Dendritic cell treated with granulocyte-macrophage colony-stimulating factor and Interleukin-4, amounts not matched to agents 40 ng/mL and 50 ng/mL, for 4 days (primary cell): ENCODE measurements at regions not wholly inside any gene's neighbourhood (a gene's known extent, or its start where the extent isn't known, plus 50 kb on each side); places are given as distances from the start of the nearest gene placed in this dataset.
"Not testable (repeated sequence)": the region's sequence is repeated elsewhere in the genome, so short reads cannot be mapped to it uniquely, and the experiment has no call there.

Experiments used
- H3K27ac Mint-ChIP-seq: one replicate; pipeline ENCODE4 v1.8.0; 2022; ENCODE audit warnings: mild to moderate bottlenecking, mixed read lengths
- H3K27me3 Mint-ChIP-seq: one replicate; pipeline ENCODE4 v1.8.0; 2022; ENCODE audit warnings: mild to moderate bottlenecking, mixed read lengths
- H3K36me3 Mint-ChIP-seq: one replicate; pipeline ENCODE4 v1.8.0; 2022; ENCODE audit warnings: low read depth, mixed read lengths
- H3K4me1 Mint-ChIP-seq: one replicate; pipeline ENCODE4 v1.8.0; 2022; ENCODE audit warnings: low read depth, mixed read lengths
- H3K4me3 Mint-ChIP-seq: one replicate; pipeline ENCODE4 v1.8.0; 2022; ENCODE audit warnings: mild to moderate bottlenecking, moderate library complexity, mixed read lengths
- H3K9me3 Mint-ChIP-seq: one replicate; pipeline ENCODE4 v1.8.0; 2022; ENCODE audit warnings: mixed read lengths
- intact Hi-C: fragments of 100-400 bp; cut with micrococcal nuclease; formaldehyde crosslinking; loops from one replicate; pipeline ENCODE4 v1.15.0; 2022

DNA sequence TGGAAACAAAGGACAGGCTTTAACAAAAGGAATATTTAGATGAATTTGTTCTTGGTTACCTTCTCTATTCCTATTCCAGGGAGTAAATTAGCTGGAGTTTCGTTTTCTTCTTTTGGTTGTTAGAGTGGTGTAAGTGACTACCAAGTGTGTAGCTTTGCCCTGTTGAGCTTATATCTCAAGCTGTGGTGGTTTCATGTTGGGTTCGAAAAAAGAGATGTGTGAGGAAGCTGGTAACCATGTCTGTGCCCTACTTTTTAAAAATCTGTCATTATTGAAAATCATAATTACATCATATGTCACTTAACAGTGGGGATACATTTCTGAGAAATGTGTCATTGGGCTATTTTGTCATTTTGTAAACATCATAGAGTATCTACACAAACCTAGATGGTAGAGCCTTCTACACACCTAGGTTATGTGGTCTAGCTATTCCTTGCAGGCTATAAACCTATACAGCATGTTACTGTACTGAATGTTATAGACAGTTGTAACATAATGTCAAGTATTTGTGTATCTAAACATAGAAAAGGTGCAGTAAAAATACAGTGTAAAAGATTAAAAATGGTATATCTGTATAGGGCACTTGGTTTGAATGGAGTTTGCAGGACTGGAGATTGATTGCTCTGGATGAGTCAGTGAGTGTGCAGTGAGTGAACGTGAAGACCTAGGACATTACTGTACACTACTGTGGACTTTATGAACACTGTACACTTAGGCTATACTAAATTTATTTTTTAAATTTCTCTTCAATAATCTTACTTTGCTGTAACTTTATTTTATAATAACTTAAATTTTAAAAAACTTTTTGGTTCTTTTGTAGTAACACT lies 90.4 kb downstream of the SEPTIN7 start:
- no peaks in the 10 kb centered on the region for H3K27me3 Mint-ChIP-seq
- H3K36me3 Mint-ChIP-seq: peaks cover 45% of the 10 kb centered on the region
- H3K27ac Mint-ChIP-seq: no peak overlapping the region
- no peaks in the 10 kb centered on the region for H3K9me3 Mint-ChIP-seq
- intact Hi-C loops: no loop called here
- peaks cover 21% of the 10 kb centered on the region for H3K4me1 Mint-ChIP-seq
- no peak overlapping the region for H3K4me3 Mint-ChIP-seq

GRCh38 chr7:35893649-35894048 lies 92.8 kb downstream of the SEPTIN7 start:
- Mint-ChIP-seq H3K36me3 (peaks cover 36% of the 10 kb centered on the region), H3K4me3 (no peak overlapping the region), H3K9me3 (no peaks in the 10 kb centered on the region), H3K27me3 (no peaks in the 10 kb centered on the region), H3K4me1 (peaks cover 6% of the 10 kb centered on the region), H3K27ac (no peak overlapping the region)
- intact Hi-C loops: no loop called here

- Mint-ChIP-seq H3K27ac (no peak overlapping the region), H3K27me3 (no peaks in the 10 kb centered on the region), H3K9me3 (no peaks in the 10 kb centered on the region), H3K36me3 (peaks cover 33% of the 10 kb centered on the region), H3K4me3 (no peak overlapping the region), H3K4me1 (peaks cover 6% of the 10 kb centered on the region)
- intact Hi-C loops: no loop called here
Observed at GRCh38 chr7:35894721-35895120, 93.9 kb downstream of the SEPTIN7 start.

DNA sequence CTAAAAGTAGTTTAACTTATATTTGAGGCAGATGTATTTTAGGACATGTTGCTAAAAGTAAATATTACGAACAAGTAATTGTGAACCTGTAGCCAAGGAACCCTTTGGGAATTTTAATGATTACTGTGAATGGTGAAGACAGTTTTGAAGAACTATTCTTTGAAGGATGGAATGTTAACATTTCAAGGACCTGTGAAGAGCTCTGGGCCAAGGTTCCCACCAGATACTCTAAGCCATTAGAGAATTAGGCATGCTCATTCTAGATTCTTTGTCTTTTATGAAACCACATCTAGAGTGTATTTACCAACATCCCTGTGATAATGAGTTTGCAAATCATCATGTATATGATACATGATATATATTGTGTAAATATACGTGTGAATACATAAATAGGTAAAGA lies 99.8 kb downstream of the SEPTIN7 start:
- Mint-ChIP-seq H3K36me3 (peaks cover 46% of the 10 kb centered on the region), H3K9me3 (no peaks in the 10 kb centered on the region), H3K27me3 (no peaks in the 10 kb centered on the region), H3K4me3 (no peak overlapping the region), H3K4me1 (no peaks in the 10 kb centered on the region), H3K27ac (no peak overlapping the region)
- intact Hi-C loops: loop anchor here (10.0 kb wide), 1 partner anchor 256 kb away; no protein-coding TSS in a partner anchor

DNA sequence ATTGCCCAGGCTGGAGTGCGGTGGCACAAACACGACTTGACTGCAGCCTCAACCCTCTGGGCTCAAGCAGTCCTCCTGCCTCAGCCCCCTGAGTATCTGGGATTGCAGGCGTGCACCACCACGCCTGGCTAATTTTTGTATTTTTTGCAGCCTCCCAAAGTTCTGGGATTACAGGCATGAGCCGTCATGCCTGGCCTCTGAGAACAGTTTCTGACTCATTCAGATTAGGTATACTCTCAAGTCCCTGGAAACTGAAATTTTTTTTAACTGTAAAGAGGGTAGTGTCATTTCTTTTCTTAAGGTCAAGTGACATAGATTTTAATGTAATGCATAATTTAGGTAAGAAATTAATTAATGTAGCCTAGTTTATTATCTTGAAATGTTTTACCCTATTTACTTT lies 104.7 kb downstream of the SEPTIN7 start:
- Mint-ChIP-seq H3K4me3 (no peak overlapping the region), H3K27ac (no peak overlapping the region), H3K9me3 (no peaks in the 10 kb centered on the region), H3K4me1 (no peaks in the 10 kb centered on the region), H3K27me3 (no peaks in the 10 kb centered on the region), H3K36me3 (peaks cover 37% of the 10 kb centered on the region)
- intact Hi-C loops: loop anchor here (10.0 kb wide), 1 partner anchor 261 kb away; no protein-coding TSS in a partner anchor

DNA sequence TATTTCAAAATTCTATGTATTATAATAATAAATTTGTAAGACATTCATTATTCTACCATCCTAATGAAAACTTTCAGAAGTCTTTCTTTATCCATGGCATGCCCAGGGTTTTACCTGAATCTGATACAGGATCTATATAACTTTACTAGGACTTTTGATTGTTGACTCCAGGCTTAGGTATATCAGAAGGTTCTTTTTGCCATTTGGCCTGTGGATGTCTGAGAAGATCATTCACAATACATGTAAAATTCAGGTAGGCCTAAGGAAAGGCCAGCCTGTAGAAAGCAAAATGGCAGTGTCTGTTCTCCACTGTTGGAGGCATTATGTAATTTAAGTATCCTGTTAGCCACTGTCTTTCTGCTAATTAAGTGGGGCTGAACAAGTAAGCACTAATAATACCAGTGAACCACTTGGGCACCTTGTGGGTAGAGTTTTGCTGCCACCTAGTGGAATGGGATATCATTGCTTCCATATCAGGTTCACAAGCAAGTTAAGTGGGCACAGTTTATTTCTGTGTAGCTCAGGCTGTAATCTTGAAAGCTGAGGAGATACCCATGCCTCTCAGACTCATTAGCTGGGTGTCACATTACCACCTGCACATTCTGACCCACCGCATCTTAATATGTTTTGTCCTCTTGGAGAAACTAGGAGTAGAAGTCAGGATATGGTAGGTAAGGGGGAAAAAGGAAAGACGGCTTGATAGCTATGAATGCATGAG lies 105.5 kb downstream of the SEPTIN7 start:
- Mint-ChIP-seq H3K27me3 (no peaks in the 10 kb centered on the region), H3K4me1 (no peaks in the 10 kb centered on the region), H3K9me3 (no peaks in the 10 kb centered on the region), H3K27ac (no peak overlapping the region), H3K36me3 (peaks cover 43% of the 10 kb centered on the region), H3K4me3 (no peak overlapping the region)
- intact Hi-C loops: loop anchor here (2.0 to 10.0 kb wide), 2 partner anchors 198 to 262 kb away; no protein-coding TSS in a partner anchor

DNA sequence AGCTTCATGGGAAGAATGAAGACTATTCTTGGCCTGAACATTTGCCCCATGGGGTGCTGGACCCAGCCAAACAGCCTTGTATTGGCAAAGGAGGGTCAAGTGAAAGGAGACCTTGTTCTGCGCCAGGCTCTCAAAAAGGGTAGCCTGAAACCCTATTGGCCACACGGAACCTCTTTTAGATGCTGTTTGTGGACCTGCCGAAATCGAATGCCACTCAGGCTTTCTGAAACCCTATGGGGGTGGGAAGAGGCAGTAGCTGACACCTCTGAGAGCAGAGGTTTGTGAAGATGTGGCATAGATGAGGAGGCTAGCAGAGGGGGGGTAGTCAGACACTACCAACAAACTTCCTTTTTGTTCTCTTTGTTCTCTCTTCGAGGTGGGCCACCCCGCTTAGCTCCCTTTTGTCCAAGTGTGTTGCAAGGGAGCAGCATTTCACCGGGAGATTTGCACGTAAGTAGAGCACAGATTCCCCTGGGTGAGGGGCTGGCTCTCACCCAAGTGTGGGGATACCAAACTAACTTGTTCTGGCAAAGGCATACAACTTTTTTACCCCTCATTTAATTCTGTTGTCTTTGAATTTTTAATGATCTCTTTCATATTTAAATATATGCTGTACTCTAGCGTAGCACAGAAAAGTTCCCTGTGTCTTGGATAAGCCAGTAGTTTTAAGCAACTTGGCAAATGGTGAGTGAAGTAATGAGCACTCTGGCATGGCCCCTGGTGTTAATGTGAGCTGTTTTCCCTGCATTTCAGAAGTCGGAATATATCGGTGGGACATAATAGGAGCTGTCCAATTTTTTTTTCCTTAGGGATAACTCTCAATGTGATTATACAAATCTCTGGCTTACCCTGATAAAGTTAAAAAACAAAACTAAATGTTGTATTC lies 107.7 kb downstream of the SEPTIN7 start:
- intact Hi-C loops: loop anchor here (10.0 kb wide), 1 partner anchor 264 kb away; no protein-coding TSS in a partner anchor
- no peak overlapping the region for H3K4me3 Mint-ChIP-seq
- no peaks in the 10 kb centered on the region for H3K4me1 Mint-ChIP-seq
- no peaks in the 10 kb centered on the region for H3K27me3 Mint-ChIP-seq
- H3K36me3 Mint-ChIP-seq: peaks cover 43% of the 10 kb centered on the region
- no peak overlapping the region for H3K27ac Mint-ChIP-seq
- peaks cover 16% of the 10 kb centered on the region for H3K9me3 Mint-ChIP-seq

DNA sequence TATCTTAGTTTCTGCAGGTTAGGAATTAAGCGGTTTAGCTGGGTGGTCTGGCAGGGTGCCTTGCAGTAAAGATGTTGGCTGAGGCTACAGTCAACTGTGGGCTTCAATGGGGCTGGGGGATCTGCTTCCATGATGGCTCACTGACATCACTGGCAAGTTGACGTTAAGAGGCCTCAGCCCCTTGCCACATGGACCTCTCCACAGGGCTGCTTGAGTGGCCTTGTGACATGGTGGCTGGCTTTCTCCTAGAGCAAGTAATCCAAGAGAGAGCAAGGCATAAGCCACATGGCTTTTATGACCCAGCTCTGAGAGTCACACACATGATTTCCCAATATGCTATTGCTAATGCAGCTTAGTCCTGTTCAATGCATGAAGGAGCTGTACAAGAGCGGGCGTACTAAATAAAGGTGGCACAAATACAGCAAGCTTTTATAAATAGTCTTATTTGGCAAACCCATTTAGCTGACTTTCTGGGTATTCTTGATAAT lies 109.1 kb downstream of the SEPTIN7 start:
- intact Hi-C loops: loop anchor here (10.0 kb wide), 1 partner anchor 265 kb away; no protein-coding TSS in a partner anchor
- Mint-ChIP-seq H3K9me3 (peaks cover 19% of the 10 kb centered on the region), H3K27me3 (no peaks in the 10 kb centered on the region), H3K4me1 (no peaks in the 10 kb centered on the region), H3K4me3 (no peak overlapping the region), H3K27ac (no peak overlapping the region), H3K36me3 (peaks cover 37% of the 10 kb centered on the region)

DNA sequence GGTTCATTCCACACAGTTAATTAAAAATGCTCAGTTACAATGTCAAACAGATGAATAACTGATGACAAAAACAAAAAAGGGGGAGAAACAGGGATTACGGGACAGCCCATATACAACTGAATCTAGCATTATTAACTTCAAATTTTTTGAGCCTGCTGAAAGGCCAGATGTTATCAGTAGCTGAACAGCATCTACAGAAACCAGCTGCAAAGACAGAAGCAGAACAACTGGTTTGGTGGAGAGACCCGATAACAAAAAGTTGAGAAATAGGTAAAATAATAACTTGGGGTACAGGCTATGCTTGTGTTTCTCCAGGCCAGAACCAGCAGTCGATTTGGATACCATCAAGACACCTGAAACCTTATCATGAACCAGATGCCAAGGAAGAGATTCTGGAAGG lies 109.8 kb downstream of the SEPTIN7 start:
- H3K27ac Mint-ChIP-seq, intact Hi-C loops, H3K27me3 Mint-ChIP-seq, H3K4me3 Mint-ChIP-seq, H3K4me1 Mint-ChIP-seq: not testable (repeated sequence)
- Mint-ChIP-seq H3K36me3 (peaks cover 31% of the 10 kb centered on the region), H3K9me3 (peaks cover 19% of the 10 kb centered on the region)

DNA sequence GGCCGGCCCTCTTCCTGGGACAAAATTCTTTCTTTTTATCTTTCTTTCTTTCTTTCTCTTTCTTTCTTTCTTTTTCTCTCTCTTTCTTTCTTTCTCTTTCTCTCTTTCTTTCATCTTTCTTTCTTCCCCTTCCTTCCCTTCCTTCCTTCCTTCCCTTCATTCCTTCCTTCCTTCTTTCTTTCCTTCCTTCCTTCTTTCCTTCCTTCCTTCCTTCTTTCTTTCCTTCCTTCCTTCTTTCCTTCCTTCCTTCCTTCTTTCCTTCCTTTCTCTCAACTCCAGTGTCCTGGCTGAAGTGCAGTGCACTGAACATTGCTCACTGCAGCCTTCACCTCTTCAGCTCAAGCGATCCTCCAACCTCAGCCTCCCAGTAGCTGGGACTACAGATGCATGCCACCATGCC lies 112.5 kb downstream of the SEPTIN7 start:
- Mint-ChIP-seq H3K36me3 (peaks cover 30% of the 10 kb centered on the region), H3K9me3 (peaks cover 19% of the 10 kb centered on the region)
- intact Hi-C loops, H3K27me3 Mint-ChIP-seq, H3K27ac Mint-ChIP-seq, H3K4me1 Mint-ChIP-seq, H3K4me3 Mint-ChIP-seq: not testable (repeated sequence)

GRCh38 chr7:35914214-35914613 lies 113.4 kb downstream of the SEPTIN7 start:
- intact Hi-C loops, H3K27ac Mint-ChIP-seq, H3K4me3 Mint-ChIP-seq, H3K4me1 Mint-ChIP-seq, H3K27me3 Mint-ChIP-seq: not testable (repeated sequence)
- Mint-ChIP-seq H3K36me3 (peaks cover 36% of the 10 kb centered on the region), H3K9me3 (peaks cover 19% of the 10 kb centered on the region)

DNA sequence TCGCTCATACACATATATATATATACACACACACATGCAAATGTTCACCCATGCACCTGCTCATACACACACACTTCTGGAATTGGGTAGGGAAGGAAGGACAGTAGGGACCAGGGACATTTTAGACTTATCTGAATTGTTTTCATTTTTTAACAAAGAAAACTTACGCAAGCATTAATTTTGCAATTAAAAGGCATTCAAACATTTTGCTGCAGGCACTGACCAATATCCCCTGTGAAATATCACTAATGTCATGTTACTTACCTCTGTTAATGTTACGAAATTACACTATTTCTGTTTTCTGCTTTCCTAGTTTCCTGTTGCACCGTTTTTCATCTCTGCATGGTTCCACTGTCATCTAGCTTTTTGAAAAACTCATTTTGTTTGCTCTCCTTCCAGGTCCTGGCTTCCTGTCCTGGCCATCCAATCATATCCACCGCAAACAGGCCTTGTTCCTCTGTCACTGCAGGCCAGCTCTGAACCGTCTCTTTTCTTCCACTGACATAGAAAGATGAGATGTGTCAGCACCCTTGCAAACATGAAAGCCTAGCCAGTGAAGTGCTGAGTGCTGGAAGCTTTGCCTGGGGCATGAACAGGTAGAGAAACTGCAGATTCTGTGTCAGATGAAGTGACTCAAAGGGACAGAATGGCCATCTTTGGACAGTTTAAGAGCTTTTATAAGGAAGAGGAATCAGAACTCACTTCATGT lies 114.5 kb downstream of the SEPTIN7 start:
- H3K4me3 Mint-ChIP-seq, H3K27me3 Mint-ChIP-seq, intact Hi-C loops: not testable (repeated sequence)
- Mint-ChIP-seq H3K9me3 (peaks cover 19% of the 10 kb centered on the region), H3K27ac (peak overlapping the region; percentile 26), H3K4me1 (peaks cover 11% of the 10 kb centered on the region), H3K36me3 (peaks cover 36% of the 10 kb centered on the region)

- Mint-ChIP-seq H3K4me1 (peaks cover 11% of the 10 kb centered on the region), H3K36me3 (peaks cover 18% of the 10 kb centered on the region)
- H3K27ac Mint-ChIP-seq, H3K4me3 Mint-ChIP-seq, H3K27me3 Mint-ChIP-seq, intact Hi-C loops, H3K9me3 Mint-ChIP-seq: not testable (repeated sequence)
Observed at GRCh38 chr7:35918217-35918616, 117.4 kb downstream of the SEPTIN7 start.
